Stimulated activated CD4-positive, alpha-beta T cell treated with anti-CD3 and anti-CD28 coated beads, Interleukin-15, amount 100 ng/mL, for 48 hours (primary cell): ENCODE measurements at regions not wholly inside any gene's neighbourhood (a gene's known extent, or its start where the extent isn't known, plus 50 kb on each side); places are given as distances from the start of the nearest gene placed in this dataset.
"Not testable (repeated sequence)": the region's sequence is repeated elsewhere in the genome, so short reads cannot be mapped to it uniquely, and the experiment has no call there.

Experiments used
- DNase-seq, 2 donors: peaks; one replicate each; pipeline ENCODE4 v3.0.0-alpha.2; 2020; ENCODE audit warnings: low read depth in 2 of 2

- no peak for DNase-seq
Measured at GRCh38 chr12:105581420-105581819, 250.9 kb downstream of the C12orf75 start.

- DNase-seq: no peak
Measured at GRCh38 chr12:105585107-105585506, 254.6 kb downstream of the C12orf75 start.

- no peak for DNase-seq
Measured at GRCh38 chr12:105587237-105587636, 256.7 kb downstream of the C12orf75 start.

GRCh38 chr12:105588106-105588505 lies 257.6 kb downstream of the C12orf75 start:
- DNase-seq: no peak

- no peak for DNase-seq
Measured at GRCh38 chr12:105590571-105590970, 260.1 kb downstream of the C12orf75 start.

GRCh38 chr12:105595440-105595839 lies 264.9 kb downstream of the C12orf75 start:
- no peak for DNase-seq

GRCh38 chr12:105596731-105597130 lies 266.2 kb downstream of the C12orf75 start:
- no peak for DNase-seq

GRCh38 chr12:105598031-105598430 lies 267.5 kb downstream of the C12orf75 start:
- DNase-seq: no peak

- no peak for DNase-seq
Measured at GRCh38 chr12:105600911-105601545, 270.5 kb downstream of the C12orf75 start.

- not testable (repeated sequence) for DNase-seq
Measured at GRCh38 chr12:105602312-105602711, 271.8 kb downstream of the C12orf75 start.

GRCh38 chr12:105604281-105604680 lies 273.8 kb downstream of the C12orf75 start:
- DNase-seq: not testable (repeated sequence)

- not testable (repeated sequence) for DNase-seq
Measured at GRCh38 chr12:105606613-105607012, 276.1 kb downstream of the C12orf75 start.

- not testable (repeated sequence) for DNase-seq
Measured at GRCh38 chr12:105609001-105609400, 278.5 kb downstream of the C12orf75 start.

- no peak for DNase-seq
Measured at GRCh38 chr12:105610459-105610858, 280.0 kb downstream of the C12orf75 start.

- no peak for DNase-seq
Measured at GRCh38 chr12:105611340-105611739, 280.8 kb downstream of the C12orf75 start.

GRCh38 chr12:105613269-105613668 lies 282.8 kb downstream of the C12orf75 start:
- DNase-seq: no peak

GRCh38 chr12:105613887-105614286 lies 283.4 kb downstream of the C12orf75 start:
- no peak for DNase-seq

GRCh38 chr12:105616971-105617540 lies 286.6 kb downstream of the C12orf75 start:
- no peak for DNase-seq

GRCh38 chr12:105622220-105622619 lies 291.7 kb downstream of the C12orf75 start:
- DNase-seq: no peak

- DNase-seq: no peak
Measured at GRCh38 chr12:105622846-105623736, 292.6 kb downstream of the C12orf75 start.

- no peak for DNase-seq
Measured at GRCh38 chr12:105626653-105627052, 296.2 kb downstream of the C12orf75 start.

GRCh38 chr12:105637470-105637869 lies 307.0 kb downstream of the C12orf75 start:
- DNase-seq: no peak

- DNase-seq: no peak
Measured at GRCh38 chr12:105640761-105641160, 310.3 kb downstream of the C12orf75 start.
